Fibroblast of lung (primary cell): ENCODE measurements at regions not wholly inside any gene's neighbourhood (a gene's known extent, or its start where the extent isn't known, plus 50 kb on each side); places are given as distances from the start of the nearest gene placed in this dataset.

Source experiments
- EZH2 ChIP-seq: IDR thresholded peaks from 2 replicates; pipeline ENCODE4 v1.5.1; 2012; ENCODE audit warnings: low read length, control low read depth, mild to moderate bottlenecking; ENCODE audit errors: missing control alignments
- TF ChIP-seq, protein P1 (sequence below), 2 donors: IDR thresholded peaks in 1 of 2; conservative IDR thresholded peaks in 1 of 2; 1 replicate in 1 of 2; 2 replicates in 1 of 2; pipeline ENCODE4 v1.5.1; 2011 to 2012; ENCODE audit warnings: low read length in 2 of 2, control low read depth in 1 of 2, inconsistent platforms in 1 of 2, low read depth in 1 of 2, mild to moderate bottlenecking in 1 of 2

- TF ChIP-seq, protein P1, sequence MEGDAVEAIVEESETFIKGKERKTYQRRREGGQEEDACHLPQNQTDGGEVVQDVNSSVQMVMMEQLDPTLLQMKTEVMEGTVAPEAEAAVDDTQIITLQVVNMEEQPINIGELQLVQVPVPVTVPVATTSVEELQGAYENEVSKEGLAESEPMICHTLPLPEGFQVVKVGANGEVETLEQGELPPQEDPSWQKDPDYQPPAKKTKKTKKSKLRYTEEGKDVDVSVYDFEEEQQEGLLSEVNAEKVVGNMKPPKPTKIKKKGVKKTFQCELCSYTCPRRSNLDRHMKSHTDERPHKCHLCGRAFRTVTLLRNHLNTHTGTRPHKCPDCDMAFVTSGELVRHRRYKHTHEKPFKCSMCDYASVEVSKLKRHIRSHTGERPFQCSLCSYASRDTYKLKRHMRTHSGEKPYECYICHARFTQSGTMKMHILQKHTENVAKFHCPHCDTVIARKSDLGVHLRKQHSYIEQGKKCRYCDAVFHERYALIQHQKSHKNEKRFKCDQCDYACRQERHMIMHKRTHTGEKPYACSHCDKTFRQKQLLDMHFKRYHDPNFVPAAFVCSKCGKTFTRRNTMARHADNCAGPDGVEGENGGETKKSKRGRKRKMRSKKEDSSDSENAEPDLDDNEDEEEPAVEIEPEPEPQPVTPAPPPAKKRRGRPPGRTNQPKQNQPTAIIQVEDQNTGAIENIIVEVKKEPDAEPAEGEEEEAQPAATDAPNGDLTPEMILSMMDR (conservative IDR thresholded peaks at IDR 0.05 in 1 of 2, IDR thresholded peaks at IDR 0.05 in 1 of 2; ENCODE audit: low read depth in 1 of 2, low read length in 2 of 2), result no peak
- TF ChIP-seq EZH2, result no peak
These were observed 198.7 kb upstream of the VSTM2A start for GRCh38 chr7:54343511-54343910.
